MG63 (cell line): ENCODE measurements at regions not wholly inside any gene's neighbourhood (a gene's known extent, or its start where the extent isn't known, plus 50 kb on each side); places are given as distances from the start of the nearest gene placed in this dataset.

Experiments
- DNase-seq: peaks from one replicate; pipeline ENCODE4 v3.0.0-alpha.2; 2020
- H3K27me3 ChIP-seq: fragments of 250-450 bp; sonication (Bioruptor Pico); 2 replicates; pipeline ENCODE4 v1.5.1; 2020; ENCODE audit warnings: mild to moderate bottlenecking, moderate library complexity
- H3K36me3 ChIP-seq: fragments of 250-450 bp; sonication (Bioruptor Pico); 2 replicates; pipeline ENCODE4 v1.5.1; 2020; ENCODE audit warnings: mild to moderate bottlenecking, moderate library complexity
- H3K4me3 ChIP-seq: fragments of 250-450 bp; sonication (Bioruptor Pico); 2 replicates; pipeline ENCODE4 v1.5.1; 2020; ENCODE audit warnings: mild to moderate bottlenecking, moderate library complexity
- H3K9me3 ChIP-seq: fragments of 250-450 bp; sonication (Bioruptor Pico); 2 replicates; pipeline ENCODE4 v1.5.1; 2020; ENCODE audit warnings: mild to moderate bottlenecking, moderate library complexity

GRCh38 chr6:74070711-74071110 is 374.7 kb downstream of the CD109 start:
- DNase-seq = no peak
- no peaks in the 10 kb centered on the region for H3K9me3 ChIP-seq
- no peaks in the 10 kb centered on the region for H3K27me3 ChIP-seq
- no peak overlapping the region for H3K4me3 ChIP-seq
- H3K36me3 ChIP-seq = no peaks in the 10 kb centered on the region

DNA sequence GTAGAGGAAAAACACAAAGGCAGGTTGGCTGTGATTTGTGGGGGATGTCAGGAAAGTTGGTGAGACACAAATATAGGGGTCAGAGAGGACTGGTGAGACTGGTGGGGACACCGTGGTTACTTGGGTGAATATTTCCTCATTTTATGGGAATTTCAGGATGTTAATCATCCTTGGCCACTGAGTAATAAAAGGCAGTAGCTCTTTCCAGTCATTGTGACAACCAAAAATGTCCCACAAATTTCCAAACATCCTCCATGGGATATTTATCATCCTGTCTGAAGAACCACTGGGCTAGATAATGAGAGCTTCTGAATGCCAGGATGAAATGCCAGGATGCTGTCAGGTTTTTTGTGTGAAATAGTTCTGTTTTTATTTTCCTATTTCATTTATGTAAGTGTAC is 374.1 kb downstream of the CD109 start:
- H3K36me3 ChIP-seq = no peaks in the 10 kb centered on the region
- H3K9me3 ChIP-seq = no peaks in the 10 kb centered on the region
- DNase-seq = no peak
- no peaks in the 10 kb centered on the region for H3K27me3 ChIP-seq
- no peak overlapping the region for H3K4me3 ChIP-seq

GRCh38 chr6:74069089-74069581 is 373.1 kb downstream of the CD109 start:
- no peak for DNase-seq
- no peaks in the 10 kb centered on the region for H3K9me3 ChIP-seq
- H3K27me3 ChIP-seq = no peaks in the 10 kb centered on the region
- H3K4me3 ChIP-seq = no peak overlapping the region
- no peaks in the 10 kb centered on the region for H3K36me3 ChIP-seq

DNA sequence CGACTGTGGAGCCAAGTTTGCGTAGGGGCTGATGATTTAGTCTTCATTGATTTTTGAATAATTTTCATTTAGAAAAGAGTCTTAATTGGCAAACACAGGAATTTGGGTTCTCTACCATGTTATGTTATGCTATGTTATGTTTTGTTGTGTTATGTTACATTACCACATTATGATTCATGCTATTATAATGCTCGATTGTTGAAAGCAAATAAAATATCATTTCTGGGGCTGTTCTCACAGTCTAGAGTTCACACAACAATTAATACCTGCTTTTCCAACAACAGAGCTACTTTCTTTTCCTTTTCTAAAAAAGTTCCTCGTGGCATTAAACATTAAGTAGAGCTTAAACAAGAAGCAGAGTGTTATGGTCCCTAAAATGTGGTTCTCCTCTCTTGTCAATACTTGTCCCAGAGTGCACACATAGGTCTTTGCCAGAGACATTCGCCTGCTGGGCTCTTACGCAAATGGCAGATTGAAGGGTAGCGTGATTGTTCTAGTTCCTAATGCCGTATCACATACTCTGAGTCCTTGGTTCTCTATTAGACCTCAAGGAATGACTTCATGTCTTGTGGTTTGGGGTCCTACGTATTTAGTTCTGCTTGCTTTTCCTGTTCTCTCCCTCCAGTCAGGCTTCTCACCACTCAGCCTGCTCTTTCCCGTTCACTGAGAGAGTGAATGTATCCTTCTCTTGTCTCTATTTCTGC is 370.3 kb downstream of the CD109 start:
- Histone ChIP-seq H3K9me3 (no peaks in the 10 kb centered on the region), H3K27me3 (no peaks in the 10 kb centered on the region), H3K36me3 (no peaks in the 10 kb centered on the region), H3K4me3 (no peak overlapping the region)
- DNase-seq = no peak

DNA sequence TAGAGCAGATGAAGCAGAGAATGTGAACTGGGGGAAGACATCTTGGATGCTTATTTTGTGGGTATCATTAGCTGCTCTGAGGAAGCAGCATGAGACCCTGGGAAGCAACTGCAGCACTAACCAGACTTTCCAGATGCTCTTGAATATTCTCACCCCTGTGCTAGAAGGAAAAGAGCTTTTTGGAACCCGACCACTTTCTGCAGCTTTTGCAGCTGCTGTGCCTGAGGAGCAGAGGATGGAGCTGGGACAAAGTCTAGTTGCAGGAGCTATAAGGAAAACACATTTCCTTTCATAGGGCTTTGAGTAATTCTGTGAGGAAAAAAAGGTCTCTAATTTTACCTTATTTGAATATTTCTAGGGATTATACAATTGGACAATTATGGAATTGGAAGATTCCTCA is 369.7 kb downstream of the CD109 start:
- no peaks in the 10 kb centered on the region for H3K36me3 ChIP-seq

GRCh38 chr6:74063391-74063790 is 367.4 kb downstream of the CD109 start:
- Histone ChIP-seq H3K27me3 (no peaks in the 10 kb centered on the region), H3K9me3 (no peaks in the 10 kb centered on the region; the same call in 1 of the 2 replicates), H3K4me3 (no peak overlapping the region), H3K36me3 (no peaks in the 10 kb centered on the region)
- DNase-seq = no peak

More for the DNA sequence above, 369.7 kb downstream of the CD109 start:
- H3K9me3 ChIP-seq = no peaks in the 10 kb centered on the region
- DNase-seq = no peak
- H3K4me3 ChIP-seq = no peak overlapping the region
- no peaks in the 10 kb centered on the region for H3K27me3 ChIP-seq

- H3K4me3 ChIP-seq = no peak overlapping the region
- H3K36me3 ChIP-seq = no peaks in the 10 kb centered on the region
- no peak for DNase-seq
- no peaks in the 10 kb centered on the region; the same call in 1 of the 2 replicates for H3K9me3 ChIP-seq
- no peaks in the 10 kb centered on the region for H3K27me3 ChIP-seq
These were observed 365.2 kb downstream of the CD109 start for GRCh38 chr6:74061201-74061600.

- H3K4me3 ChIP-seq = no peak overlapping the region
- no peaks in the 10 kb centered on the region; the same call in 1 of the 2 replicates for H3K9me3 ChIP-seq
- DNase-seq = no peak
- no peaks in the 10 kb centered on the region for H3K36me3 ChIP-seq
- no peaks in the 10 kb centered on the region for H3K27me3 ChIP-seq
These were observed 364.4 kb downstream of the CD109 start for GRCh38 chr6:74060354-74060753.

GRCh38 chr6:74058606-74059005 is 362.6 kb downstream of the CD109 start:
- DNase-seq = no peak
- Histone ChIP-seq H3K4me3 (no peak overlapping the region), H3K9me3 (no peaks in the 10 kb centered on the region; the same call in 1 of the 2 replicates), H3K36me3 (no peaks in the 10 kb centered on the region), H3K27me3 (no peaks in the 10 kb centered on the region)

DNA sequence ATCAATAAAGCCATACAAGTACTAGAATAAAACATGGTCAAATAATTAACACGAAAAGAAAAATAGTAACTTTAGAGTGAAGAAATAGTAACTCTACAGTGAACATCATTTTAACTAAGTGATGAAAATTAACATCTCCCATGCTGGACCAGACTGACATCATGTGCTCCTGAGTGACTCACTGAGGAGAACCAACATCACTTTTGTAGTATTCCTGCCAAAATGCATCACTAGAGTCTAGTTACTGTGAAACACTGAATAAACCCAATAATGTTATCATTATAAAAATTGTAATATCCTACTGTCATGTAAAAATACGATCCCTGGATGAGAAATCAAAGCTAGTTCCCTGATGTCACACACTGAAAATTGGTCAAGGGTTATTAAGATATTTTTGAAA is 361.3 kb downstream of the CD109 start:
- H3K4me3 ChIP-seq = no peak overlapping the region
- peak; percentile 12 for DNase-seq
- H3K27me3 ChIP-seq = no peaks in the 10 kb centered on the region

DNA sequence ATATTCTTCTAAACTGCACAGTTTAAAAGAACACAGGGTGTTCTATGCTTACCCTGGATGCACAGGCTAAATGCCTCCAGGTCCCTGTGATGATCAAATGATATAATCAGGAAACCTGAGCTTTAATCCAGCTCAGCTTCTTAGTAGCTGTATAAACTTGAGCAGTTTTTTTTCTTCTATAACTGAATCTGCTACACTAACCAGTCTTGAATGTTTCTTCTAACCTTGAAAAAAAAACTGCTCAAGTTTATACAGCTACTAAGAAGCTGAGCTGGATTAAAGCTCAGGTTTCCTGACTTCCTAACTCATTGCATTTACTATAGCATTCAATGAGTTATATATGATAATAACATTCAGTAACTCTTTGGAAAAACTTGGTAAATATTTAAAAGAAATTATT is 358.2 kb downstream of the CD109 start:
- H3K27me3 ChIP-seq = no peaks in the 10 kb centered on the region
- no peak for DNase-seq
- H3K9me3 ChIP-seq = no peaks in the 10 kb centered on the region; the same call in 1 of the 2 replicates
- H3K4me3 ChIP-seq = no peak overlapping the region
- H3K36me3 ChIP-seq = no peaks in the 10 kb centered on the region

More for the DNA sequence above, 361.3 kb downstream of the CD109 start:
- no peaks in the 10 kb centered on the region for H3K36me3 ChIP-seq
- no peaks in the 10 kb centered on the region; the same call in 1 of the 2 replicates for H3K9me3 ChIP-seq

DNA sequence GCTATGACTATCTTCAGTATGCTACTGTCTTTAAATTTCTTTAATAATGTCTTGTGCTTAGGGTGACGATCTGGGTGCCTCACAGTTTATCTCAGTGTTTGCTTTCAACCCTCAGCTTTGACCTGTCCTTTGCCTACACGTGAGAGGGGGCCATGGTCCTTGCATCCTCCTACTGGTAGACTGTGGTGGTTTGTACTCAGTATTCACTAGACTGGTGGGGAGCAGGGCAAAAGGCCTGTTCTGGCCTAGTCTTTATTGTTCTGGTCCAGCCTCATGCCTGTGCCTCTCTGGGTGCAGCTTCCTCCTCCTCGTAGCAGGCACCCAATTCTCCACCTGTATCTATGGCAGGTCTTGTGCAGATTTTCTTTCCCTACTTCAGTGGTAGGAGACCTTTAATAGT is 354.9 kb downstream of the CD109 start:
- peaks cover 7% of the 10 kb centered on the region; the same call in 1 of the 2 replicates for H3K9me3 ChIP-seq
- no peak for DNase-seq

DNA sequence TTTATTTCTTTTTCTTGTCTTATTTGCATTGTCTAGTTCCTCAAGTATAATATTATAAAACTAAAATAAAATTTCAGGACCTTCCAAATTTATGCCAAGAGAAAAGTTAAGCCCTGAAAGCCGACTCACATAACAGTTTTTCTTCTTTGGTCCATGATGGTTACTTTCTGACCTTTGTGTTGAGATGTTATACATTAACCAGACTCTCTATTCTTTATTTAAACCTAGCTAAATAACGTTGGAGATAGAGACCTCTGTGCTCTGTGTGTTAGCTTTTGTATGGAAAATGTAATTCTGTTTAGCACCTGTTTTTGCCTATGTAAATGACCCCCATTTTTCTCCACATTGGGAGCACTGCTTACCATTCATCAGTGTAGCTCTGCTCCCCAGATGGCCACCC is 352.4 kb downstream of the CD109 start:
- Histone ChIP-seq H3K4me3 (no peak overlapping the region), H3K9me3 (peaks cover 7% of the 10 kb centered on the region; the same call in 1 of the 2 replicates), H3K36me3 (no peaks in the 10 kb centered on the region), H3K27me3 (no peaks in the 10 kb centered on the region)
- no peak for DNase-seq

More for the DNA sequence above, 354.9 kb downstream of the CD109 start:
- Histone ChIP-seq H3K27me3 (no peaks in the 10 kb centered on the region), H3K4me3 (no peak overlapping the region), H3K36me3 (no peaks in the 10 kb centered on the region)

DNA sequence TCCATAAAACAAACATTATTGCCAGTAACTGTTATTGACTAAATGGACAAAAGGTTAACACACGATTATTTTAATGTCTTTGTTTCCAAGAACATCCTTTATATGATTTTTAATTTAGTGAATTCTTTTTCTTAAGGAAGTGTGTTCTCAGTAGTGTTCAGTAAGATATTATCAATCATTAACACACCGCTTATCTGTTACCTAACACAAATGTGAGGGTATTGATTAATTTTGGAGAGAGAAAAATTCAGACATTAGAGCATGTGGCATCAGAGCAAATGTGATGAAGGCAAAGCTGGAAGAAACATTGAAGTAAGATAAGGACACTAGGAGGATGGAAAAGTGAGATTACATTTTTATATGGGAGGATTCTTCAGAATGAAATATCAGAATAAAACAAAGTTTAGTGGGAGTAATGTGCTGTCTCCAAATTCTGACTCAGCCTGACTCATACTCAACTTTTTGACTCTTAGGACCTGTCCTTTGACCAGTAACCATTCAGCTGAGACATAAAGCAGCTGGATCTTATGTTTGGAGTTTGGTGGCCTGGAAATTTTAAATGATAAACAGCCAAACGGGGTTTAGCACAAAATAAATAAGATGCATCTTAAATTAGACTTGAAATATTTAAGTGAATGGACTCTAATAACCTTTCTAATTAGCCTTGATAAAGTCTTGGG is 348.6 kb downstream of the CD109 start:
- peak; percentile 39 for DNase-seq
- H3K36me3 ChIP-seq = no peaks in the 10 kb centered on the region
- no peaks in the 10 kb centered on the region for H3K27me3 ChIP-seq
- peaks cover 7% of the 10 kb centered on the region; the same call in 1 of the 2 replicates for H3K9me3 ChIP-seq
- no peak overlapping the region for H3K4me3 ChIP-seq

- DNase-seq = no peak
- no peak overlapping the region for H3K4me3 ChIP-seq
These were observed 345.4 kb downstream of the CD109 start for GRCh38 chr6:74041420-74041819.

DNA sequence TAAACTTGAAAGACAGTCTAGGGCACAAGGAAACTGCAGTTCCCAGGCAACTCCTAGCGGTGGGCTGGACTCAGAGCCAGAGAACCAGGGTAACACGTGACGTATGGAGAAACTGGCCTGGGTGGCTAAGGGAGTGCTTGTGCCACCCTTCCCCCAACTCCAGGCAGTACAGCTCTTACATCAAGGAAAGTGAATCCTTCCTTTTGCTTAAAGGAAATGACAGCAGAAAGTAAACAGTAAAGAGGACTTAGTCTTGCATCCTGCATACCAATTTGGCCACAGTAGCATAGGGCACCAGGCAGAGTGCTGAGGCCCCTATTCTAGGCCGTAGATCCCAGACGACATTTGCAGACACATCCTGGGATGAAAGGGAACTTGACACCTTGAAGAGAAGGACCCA is 322.8 kb downstream of the CD109 start:
- no peak for DNase-seq
- Histone ChIP-seq H3K27me3 (no peaks in the 10 kb centered on the region), H3K36me3 (no peaks in the 10 kb centered on the region), H3K4me3 (no peak overlapping the region), H3K9me3 (no peaks in the 10 kb centered on the region)

More at GRCh38 chr6:74041420-74041819, 345.4 kb downstream of the CD109 start:
- Histone ChIP-seq H3K27me3 (no peaks in the 10 kb centered on the region), H3K9me3 (no peaks in the 10 kb centered on the region), H3K36me3 (no peaks in the 10 kb centered on the region)

- H3K27me3 ChIP-seq = no peaks in the 10 kb centered on the region
- H3K9me3 ChIP-seq = no peaks in the 10 kb centered on the region
- no peaks in the 10 kb centered on the region for H3K36me3 ChIP-seq
- no peak overlapping the region for H3K4me3 ChIP-seq
- no peak for DNase-seq
These were observed 319.4 kb downstream of the CD109 start for GRCh38 chr6:74015427-74015826.
